Keratinocyte (primary cell): ENCODE measurements at regions not wholly inside any gene's neighbourhood (a gene's known extent, or its start where the extent isn't known, plus 50 kb on each side); places are given as distances from the start of the nearest gene placed in this dataset.

Experiments used
- DNase-seq: peaks from one replicate; pipeline ENCODE4 v3.0.0-alpha.2; 2011; ENCODE audit warnings: low read depth, missing footprints, low spot score
- FAIRE-seq: peaks from 2 replicates; lab custom pipeline; 2011; peaks lifted over from hg19 to GRCh38; lab: Jason Lieb, UNC
- H2AFZ ChIP-seq: 2 replicates; pipeline ENCODE4 v1.6.0; 2012; ENCODE audit warnings: low read length, control low read depth, inconsistent platforms; ENCODE audit not compliant: control insufficient read depth
- H3K27ac ChIP-seq: 2 replicates; pipeline ENCODE4 v1.5.1; 2011; ENCODE audit warnings: low read length; ENCODE audit not compliant: control insufficient read depth, insufficient read depth
- H3K27me3 ChIP-seq: 3 replicates; pipeline ENCODE4 v1.6.0; 2011; ENCODE audit warnings: low read length; ENCODE audit not compliant: control insufficient read depth, insufficient read depth; ENCODE audit errors: extremely low read depth
- H3K36me3 ChIP-seq, 2 experiments: 2 replicates in 1 of 2; 3 replicates in 1 of 2; pipeline ENCODE4 v1.5.1; 2011; ENCODE audit warnings: low read length in 2 of 2, mild to moderate bottlenecking in 1 of 2; ENCODE audit not compliant: control insufficient read depth in 2 of 2, insufficient read depth in 2 of 2; ENCODE audit errors: extremely low read depth in 1 of 2
- H3K4me1 ChIP-seq: 3 replicates; pipeline ENCODE4 v1.5.1; 2011; ENCODE audit warnings: low read length; ENCODE audit not compliant: control insufficient read depth, insufficient read depth; ENCODE audit errors: extremely low read depth
- H3K4me2 ChIP-seq: 3 replicates; pipeline ENCODE4 v1.6.0; 2011; ENCODE audit warnings: low read depth, low read length; ENCODE audit not compliant: control insufficient read depth, insufficient read depth; ENCODE audit errors: extremely low read depth
- H3K4me3 ChIP-seq, 3 experiments: fragments of 200-600 bp in 1 of 3; sonication (generic) in 1 of 3; 2 replicates in 2 of 3; 3 replicates in 1 of 3; pipeline ENCODE4 v1.5.1; 2011 to 2016; ENCODE audit warnings: low read length in 3 of 3, mild to moderate bottlenecking in 3 of 3, control low read depth in 2 of 3, inconsistent platforms in 1 of 3, low read depth in 1 of 3, mixed read lengths in 1 of 3, mixed run types in 1 of 3, moderate library complexity in 1 of 3; ENCODE audit not compliant: control insufficient read depth in 2 of 3, insufficient read depth in 2 of 3; ENCODE audit errors: extremely low read depth in 1 of 3
- H3K79me2 ChIP-seq: 2 replicates; pipeline ENCODE4 v1.6.0; 2012; ENCODE audit warnings: low read length; ENCODE audit not compliant: control insufficient read depth, insufficient read depth
- H3K9ac ChIP-seq: 3 replicates; pipeline ENCODE4 v1.6.0; 2011; ENCODE audit warnings: low read length; ENCODE audit not compliant: control insufficient read depth, insufficient read depth; ENCODE audit errors: extremely low read depth
- H3K9me1 ChIP-seq: 3 replicates; pipeline ENCODE4 v1.6.0; 2011; ENCODE audit warnings: low read length; ENCODE audit not compliant: control insufficient read depth, insufficient read depth; ENCODE audit errors: extremely low read depth
- H3K9me3 ChIP-seq: 2 replicates; pipeline ENCODE4 v1.5.1; 2012; ENCODE audit warnings: low read depth, low read length; ENCODE audit not compliant: control insufficient read depth
- H4K20me1 ChIP-seq: 3 replicates; pipeline ENCODE4 v1.6.0; 2011; ENCODE audit warnings: low read length; ENCODE audit not compliant: control insufficient read depth, insufficient read depth; ENCODE audit errors: extremely low read depth
- EZH2 ChIP-seq: IDR thresholded peaks from one replicate; pipeline ENCODE4 v1.6.1; 2012; ENCODE audit warnings: inconsistent platforms, mild to moderate bottlenecking, low read length, moderate library complexity
- dilution Hi-C: fragments of 300-500 bp; cut with MboI; formaldehyde crosslinking; loops from one replicate; pipeline ENCODE4 v1.7.0; 2020; ENCODE audit warnings: low sequenced_read_pairs; ENCODE audit not compliant: extremely low pct_ligation_motif_present
- TF ChIP-seq, protein P1 (sequence below), 3 experiments: IDR thresholded peaks in 1 of 3; conservative IDR thresholded peaks in 1 of 3; optimal IDR thresholded peaks in 1 of 3; 2 replicates in 2 of 3; 3 replicates in 1 of 3; pipeline versions ENCODE3 to v1.5.1; 2011; ENCODE audit warnings: low read length in 3 of 3, mild to moderate bottlenecking in 3 of 3, moderate library complexity in 2 of 3, control low read depth in 1 of 3, inconsistent platforms in 1 of 3; ENCODE audit not compliant: insufficient read depth in 2 of 3; ENCODE audit errors: extremely low read depth in 1 of 3

DNA sequence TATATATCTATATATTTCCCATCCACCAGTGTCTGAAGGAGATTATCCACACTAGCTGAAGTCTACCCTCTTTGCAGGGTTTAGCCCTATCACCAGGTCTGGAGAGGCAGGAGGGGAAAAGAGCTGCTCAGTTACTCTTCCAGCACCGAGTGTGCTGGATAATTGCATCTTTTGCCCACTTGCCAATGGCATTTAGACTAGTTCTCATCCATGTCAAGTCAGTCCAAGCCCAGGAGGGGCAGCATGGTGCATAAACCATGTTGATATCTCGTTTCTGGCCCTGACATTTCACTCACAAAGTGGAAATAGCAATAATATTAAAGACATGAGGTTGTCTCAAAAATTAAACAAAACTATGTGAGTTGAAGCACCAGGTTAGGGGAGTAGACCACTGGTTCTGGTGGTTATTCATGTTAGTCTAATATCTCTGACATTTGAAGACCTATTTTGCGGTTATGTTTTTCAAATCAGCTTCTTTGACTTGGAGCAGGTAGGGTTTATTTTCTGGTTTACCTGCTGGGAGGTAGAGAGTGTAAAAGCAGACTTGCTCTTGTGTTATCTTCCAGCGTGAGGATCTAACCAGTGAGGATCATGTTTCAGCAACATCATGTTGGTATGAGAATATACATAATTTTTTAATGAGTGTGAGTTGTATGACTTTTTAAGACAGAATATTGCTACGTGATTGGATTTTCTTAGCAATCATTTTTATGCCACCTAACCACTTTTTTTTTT, 273.2 kb upstream of the KIRREL3 start:
- FAIRE-seq (peak; percentile 51), DNase-seq (no peak)
- Histone ChIP-seq H3K4me3 (no peak overlapping the region), H3K9me3 (no peaks in the 10 kb centered on the region), H3K79me2 (no peaks in the 10 kb centered on the region), H3K4me2 (peak overlapping the region; percentile 57), H3K27me3 (no peaks in the 10 kb centered on the region), H3K9ac (peak overlapping the region; percentile 19), H3K4me1 (peaks cover 30% of the 10 kb centered on the region), H3K36me3 (no peaks in the 10 kb centered on the region), H4K20me1 (no peaks in the 10 kb centered on the region), H3K27ac (peak overlapping the region; percentile 48), H3K9me1 (no peaks in the 10 kb centered on the region), H2AFZ (no peak overlapping the region)
- dilution Hi-C loops = no loop called here
- TF ChIP-seq, protein P1, sequence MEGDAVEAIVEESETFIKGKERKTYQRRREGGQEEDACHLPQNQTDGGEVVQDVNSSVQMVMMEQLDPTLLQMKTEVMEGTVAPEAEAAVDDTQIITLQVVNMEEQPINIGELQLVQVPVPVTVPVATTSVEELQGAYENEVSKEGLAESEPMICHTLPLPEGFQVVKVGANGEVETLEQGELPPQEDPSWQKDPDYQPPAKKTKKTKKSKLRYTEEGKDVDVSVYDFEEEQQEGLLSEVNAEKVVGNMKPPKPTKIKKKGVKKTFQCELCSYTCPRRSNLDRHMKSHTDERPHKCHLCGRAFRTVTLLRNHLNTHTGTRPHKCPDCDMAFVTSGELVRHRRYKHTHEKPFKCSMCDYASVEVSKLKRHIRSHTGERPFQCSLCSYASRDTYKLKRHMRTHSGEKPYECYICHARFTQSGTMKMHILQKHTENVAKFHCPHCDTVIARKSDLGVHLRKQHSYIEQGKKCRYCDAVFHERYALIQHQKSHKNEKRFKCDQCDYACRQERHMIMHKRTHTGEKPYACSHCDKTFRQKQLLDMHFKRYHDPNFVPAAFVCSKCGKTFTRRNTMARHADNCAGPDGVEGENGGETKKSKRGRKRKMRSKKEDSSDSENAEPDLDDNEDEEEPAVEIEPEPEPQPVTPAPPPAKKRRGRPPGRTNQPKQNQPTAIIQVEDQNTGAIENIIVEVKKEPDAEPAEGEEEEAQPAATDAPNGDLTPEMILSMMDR (optimal IDR thresholded peaks at IDR 0.05 in 1 of 3, IDR thresholded peaks at IDR 0.05 in 1 of 3, conservative IDR thresholded peaks at IDR 0.05 in 1 of 3; ENCODE audit: extremely low read depth in 1 of 3, insufficient read depth in 2 of 3, low read length in 3 of 3) = peak in 2 of 3 experiments; percentile 32
- TF ChIP-seq EZH2 = no peak

DNA sequence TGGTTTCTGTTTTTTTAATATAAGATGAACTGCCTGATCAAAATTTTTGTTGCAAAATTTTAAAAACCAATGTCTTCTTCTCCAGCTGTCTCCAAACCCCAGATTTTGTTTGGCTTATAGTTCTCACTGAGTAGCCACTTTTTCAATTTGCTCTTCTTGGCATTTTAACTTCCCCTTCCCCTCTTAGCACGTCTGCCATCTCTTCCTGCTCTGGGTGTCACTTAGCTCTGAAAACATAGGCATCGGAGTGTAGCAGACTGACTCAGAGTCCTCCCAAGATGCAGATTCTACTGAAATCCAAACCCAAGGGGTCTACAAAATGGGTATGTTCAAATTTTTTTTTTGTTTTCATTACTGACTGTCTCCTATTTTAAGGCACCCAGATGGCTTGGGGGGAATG, 270.3 kb upstream of the KIRREL3 start:
- Histone ChIP-seq H3K4me3 (no peak overlapping the region), H3K36me3 (no peaks in the 10 kb centered on the region), H3K27ac (no peak overlapping the region), H3K9me3 (no peaks in the 10 kb centered on the region), H4K20me1 (no peaks in the 10 kb centered on the region), H3K27me3 (no peaks in the 10 kb centered on the region), H3K4me1 (peaks cover 28% of the 10 kb centered on the region), H3K79me2 (no peaks in the 10 kb centered on the region), H3K4me2 (no peak overlapping the region), H3K9ac (no peak overlapping the region), H2AFZ (no peak overlapping the region), H3K9me1 (no peaks in the 10 kb centered on the region)
- dilution Hi-C loops = no loop called here
- no peak for TF ChIP-seq EZH2
- TF ChIP-seq, protein P1 (optimal IDR thresholded peaks at IDR 0.05 in 1 of 3, IDR thresholded peaks at IDR 0.05 in 1 of 3, conservative IDR thresholded peaks at IDR 0.05 in 1 of 3; ENCODE audit: extremely low read depth in 1 of 3, insufficient read depth in 2 of 3, low read length in 3 of 3) = no peak
- FAIRE-seq = no peak
- DNase-seq = no peak
